Thyroid gland (tissue), 4 donors: ENCODE measurements at regions not wholly inside any gene's neighbourhood (a gene's known extent, or its start where the extent isn't known, plus 50 kb on each side); places are given as distances from the start of the nearest gene placed in this dataset.

Experiments used
- POLR2A ChIP-seq, 2 donors: fragments of 450-650 bp; IDR thresholded peaks; one replicate each; pipeline ENCODE4 v1.6.1; 2017; ENCODE audit warnings: antibody characterized with exemption in 2 of 2, mild to moderate bottlenecking in 2 of 2, moderate library complexity in 1 of 2
- TF ChIP-seq, protein P1 (sequence below), 6 experiments: fragments of 200-600 bp in 3 of 6; fragments of 450-650 bp in 3 of 6; sonication (generic) in 3 of 6; IDR thresholded peaks; one replicate each; pipeline ENCODE4 v1.5.1; 2016 to 2019; ENCODE audit warnings: antibody characterized with exemption in 6 of 6, mild to moderate bottlenecking in 2 of 6, inconsistent platforms in 1 of 6, moderate library complexity in 1 of 6

DNA sequence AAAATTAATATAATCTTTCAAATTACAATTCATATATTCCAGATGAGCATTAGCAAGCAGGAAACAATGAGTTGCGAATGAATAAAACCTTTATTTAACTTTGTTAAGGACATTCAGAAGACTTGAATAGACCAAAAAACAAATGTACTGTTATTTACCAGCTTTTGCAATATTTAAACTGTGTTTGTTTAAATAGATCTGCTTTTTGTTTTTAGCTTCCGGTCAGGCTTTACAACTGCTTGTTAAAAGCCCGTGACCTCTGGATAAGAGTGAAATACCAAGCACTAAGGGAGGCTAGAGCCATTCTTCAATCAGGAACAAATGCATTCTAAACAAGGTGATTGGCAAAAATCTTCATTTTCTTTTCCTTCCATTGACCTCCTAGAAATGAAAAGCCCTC is 184.9 kb upstream of the GNAI1 start:
- TF ChIP-seq POLR2A (IDR thresholded peaks at IDR 0.05) = no peak
- TF ChIP-seq, protein P1, sequence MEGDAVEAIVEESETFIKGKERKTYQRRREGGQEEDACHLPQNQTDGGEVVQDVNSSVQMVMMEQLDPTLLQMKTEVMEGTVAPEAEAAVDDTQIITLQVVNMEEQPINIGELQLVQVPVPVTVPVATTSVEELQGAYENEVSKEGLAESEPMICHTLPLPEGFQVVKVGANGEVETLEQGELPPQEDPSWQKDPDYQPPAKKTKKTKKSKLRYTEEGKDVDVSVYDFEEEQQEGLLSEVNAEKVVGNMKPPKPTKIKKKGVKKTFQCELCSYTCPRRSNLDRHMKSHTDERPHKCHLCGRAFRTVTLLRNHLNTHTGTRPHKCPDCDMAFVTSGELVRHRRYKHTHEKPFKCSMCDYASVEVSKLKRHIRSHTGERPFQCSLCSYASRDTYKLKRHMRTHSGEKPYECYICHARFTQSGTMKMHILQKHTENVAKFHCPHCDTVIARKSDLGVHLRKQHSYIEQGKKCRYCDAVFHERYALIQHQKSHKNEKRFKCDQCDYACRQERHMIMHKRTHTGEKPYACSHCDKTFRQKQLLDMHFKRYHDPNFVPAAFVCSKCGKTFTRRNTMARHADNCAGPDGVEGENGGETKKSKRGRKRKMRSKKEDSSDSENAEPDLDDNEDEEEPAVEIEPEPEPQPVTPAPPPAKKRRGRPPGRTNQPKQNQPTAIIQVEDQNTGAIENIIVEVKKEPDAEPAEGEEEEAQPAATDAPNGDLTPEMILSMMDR (IDR thresholded peaks at IDR 0.05) = no peak
